HG03575 (cell line): ENCODE measurements at regions not wholly inside any gene's neighbourhood (a gene's known extent, or its start where the extent isn't known, plus 50 kb on each side); places are given as distances from the start of the nearest gene placed in this dataset.
"Not testable (repeated sequence)": the region's sequence is repeated elsewhere in the genome, so short reads cannot be mapped to it uniquely, and the experiment has no call there.

Source experiments
- ATAC-seq: cut with Tn5 transposase; IDR thresholded peaks from one replicate; pipeline ENCODE4 v1.9.1; 2021; ENCODE audit not compliant: unreplicated experiment, insufficient number of reproducible peaks, low FRiP score; ENCODE audit errors: extremely low read depth

- no peak for ATAC-seq
Measured at GRCh38 chr18:44546954-44547353, 133.7 kb upstream of the SETBP1 start.

GRCh38 chr18:44548291-44549221, 132.1 kb upstream of the SETBP1 start:
- no peak for ATAC-seq

- ATAC-seq = no peak
Measured at GRCh38 chr18:44552706-44553105, 128.0 kb upstream of the SETBP1 start.

GRCh38 chr18:44556296-44556695, 124.4 kb upstream of the SETBP1 start:
- no peak for ATAC-seq

- no peak for ATAC-seq
Measured at GRCh38 chr18:44557616-44558151, 123.0 kb upstream of the SETBP1 start.

- no peak for ATAC-seq
Measured at GRCh38 chr18:44558767-44559166, 121.9 kb upstream of the SETBP1 start.

GRCh38 chr18:44562986-44563385, 117.7 kb upstream of the SETBP1 start:
- ATAC-seq = no peak

- ATAC-seq = no peak
Measured at GRCh38 chr18:44564922-44565321, 115.8 kb upstream of the SETBP1 start.

GRCh38 chr18:44568342-44568741, 112.3 kb upstream of the SETBP1 start:
- no peak for ATAC-seq

- ATAC-seq = no peak
Measured at GRCh38 chr18:44568986-44569385, 111.7 kb upstream of the SETBP1 start.

- no peak for ATAC-seq
Measured at GRCh38 chr18:44569391-44570055, 111.2 kb upstream of the SETBP1 start.

GRCh38 chr18:44579028-44579702, 101.5 kb upstream of the SETBP1 start:
- no peak for ATAC-seq

GRCh38 chr18:44579745-44580144, 100.9 kb upstream of the SETBP1 start:
- no peak for ATAC-seq

- no peak for ATAC-seq
Measured at GRCh38 chr18:44580159-44580558, 100.5 kb upstream of the SETBP1 start.

- ATAC-seq = not testable (repeated sequence)
Measured at GRCh38 chr18:44580782-44581181, 99.9 kb upstream of the SETBP1 start.

- ATAC-seq = no peak
Measured at GRCh38 chr18:44582456-44582855, 98.2 kb upstream of the SETBP1 start.

GRCh38 chr18:44584900-44585299, 95.8 kb upstream of the SETBP1 start:
- ATAC-seq = no peak

- ATAC-seq = no peak
Measured at GRCh38 chr18:44586782-44587524, 93.7 kb upstream of the SETBP1 start.

GRCh38 chr18:44588508-44588907, 92.2 kb upstream of the SETBP1 start:
- ATAC-seq = no peak
